ENCODE measurements at regions not wholly inside any gene's neighbourhood (a gene's known extent, or its start where the extent isn't known, plus 50 kb on each side); places are given as distances from the start of the nearest gene placed in this dataset.
"Not testable (repeated sequence)": the region's sequence is repeated elsewhere in the genome, so short reads cannot be mapped to it uniquely, and the experiment has no call there.

DNA sequence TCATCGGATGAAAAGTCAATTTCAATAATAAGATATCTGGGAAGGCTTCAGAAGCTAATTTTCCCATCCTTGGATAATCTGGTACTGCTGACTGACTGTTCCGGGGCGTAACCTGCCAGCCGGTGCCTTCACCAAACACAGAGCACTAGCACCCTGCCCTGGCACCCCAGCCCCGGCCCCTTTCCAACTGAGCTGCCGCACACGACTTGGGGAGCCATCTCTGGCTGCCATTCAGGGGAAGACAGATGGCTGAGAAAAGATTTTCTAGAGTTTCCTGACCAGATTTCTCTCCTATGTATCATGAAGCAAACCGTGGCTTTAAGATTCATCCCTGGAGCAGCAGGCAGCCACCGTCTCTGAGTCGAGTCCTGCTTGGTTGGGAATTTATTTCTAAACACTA, 96.0 kb upstream of the SYT6 start:
- DNase-seq (ENCODE audit: low read depth), result no peak
- no peak overlapping the region for H3K4me3 ChIP-seq (ENCODE audit: control insufficient read depth, low read depth, low read length)
- TF ChIP-seq, protein P1, sequence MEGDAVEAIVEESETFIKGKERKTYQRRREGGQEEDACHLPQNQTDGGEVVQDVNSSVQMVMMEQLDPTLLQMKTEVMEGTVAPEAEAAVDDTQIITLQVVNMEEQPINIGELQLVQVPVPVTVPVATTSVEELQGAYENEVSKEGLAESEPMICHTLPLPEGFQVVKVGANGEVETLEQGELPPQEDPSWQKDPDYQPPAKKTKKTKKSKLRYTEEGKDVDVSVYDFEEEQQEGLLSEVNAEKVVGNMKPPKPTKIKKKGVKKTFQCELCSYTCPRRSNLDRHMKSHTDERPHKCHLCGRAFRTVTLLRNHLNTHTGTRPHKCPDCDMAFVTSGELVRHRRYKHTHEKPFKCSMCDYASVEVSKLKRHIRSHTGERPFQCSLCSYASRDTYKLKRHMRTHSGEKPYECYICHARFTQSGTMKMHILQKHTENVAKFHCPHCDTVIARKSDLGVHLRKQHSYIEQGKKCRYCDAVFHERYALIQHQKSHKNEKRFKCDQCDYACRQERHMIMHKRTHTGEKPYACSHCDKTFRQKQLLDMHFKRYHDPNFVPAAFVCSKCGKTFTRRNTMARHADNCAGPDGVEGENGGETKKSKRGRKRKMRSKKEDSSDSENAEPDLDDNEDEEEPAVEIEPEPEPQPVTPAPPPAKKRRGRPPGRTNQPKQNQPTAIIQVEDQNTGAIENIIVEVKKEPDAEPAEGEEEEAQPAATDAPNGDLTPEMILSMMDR (IDR thresholded peaks at IDR 0.05; ENCODE audit: control insufficient read depth, insufficient read depth, low read depth, low read length, missing control alignments), result no peak

- TF ChIP-seq, protein P1 (IDR thresholded peaks at IDR 0.05; ENCODE audit: control insufficient read depth, insufficient read depth, low read depth, low read length, missing control alignments), result no peak
- no peak for DNase-seq (ENCODE audit: low read depth)
- H3K4me3 ChIP-seq (ENCODE audit: control insufficient read depth, low read depth, low read length), result no peak overlapping the region
Measured at GRCh38 chr1:114248162-114248561, 94.5 kb upstream of the SYT6 start.

GRCh38 chr1:114242531-114243210, 89.0 kb upstream of the SYT6 start:
- not testable (repeated sequence) for H3K4me3 ChIP-seq (ENCODE audit: control insufficient read depth, low read depth, low read length); DNase-seq (ENCODE audit: low read depth)

GRCh38 chr1:114238053-114238452, 84.4 kb upstream of the SYT6 start:
- TF ChIP-seq, protein P1 (IDR thresholded peaks at IDR 0.05; ENCODE audit: control insufficient read depth, insufficient read depth, low read depth, low read length, missing control alignments), result no peak

GRCh38 chr1:114236517-114236916, 82.8 kb upstream of the SYT6 start:
- no peak for DNase-seq (ENCODE audit: low read depth)
- no peak overlapping the region for H3K4me3 ChIP-seq (ENCODE audit: control insufficient read depth, low read depth, low read length)
- TF ChIP-seq, protein P1 (IDR thresholded peaks at IDR 0.05; ENCODE audit: control insufficient read depth, insufficient read depth, low read depth, low read length, missing control alignments), result no peak

More at GRCh38 chr1:114238053-114238452, 84.4 kb upstream of the SYT6 start:
- DNase-seq (ENCODE audit: low read depth), result no peak
- H3K4me3 ChIP-seq (ENCODE audit: control insufficient read depth, low read depth, low read length), result no peak overlapping the region

DNA sequence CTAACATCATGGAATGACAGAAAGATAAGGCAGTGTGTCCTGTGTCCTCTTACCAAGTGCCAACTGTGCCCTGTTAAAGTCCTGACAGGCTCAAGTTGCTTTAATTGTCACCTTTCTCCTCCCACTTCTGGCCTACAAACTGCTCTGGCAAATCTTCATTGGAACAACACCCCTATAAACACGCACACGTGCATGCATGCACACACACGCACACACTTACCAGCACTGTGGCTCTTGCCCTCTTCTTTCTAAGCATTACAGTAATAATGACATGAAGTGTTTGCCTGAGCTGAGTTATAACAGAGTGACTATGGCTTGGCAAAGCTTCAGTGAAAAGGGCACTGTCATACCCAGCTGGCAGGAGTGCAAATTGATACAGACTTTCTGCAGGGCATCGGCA, 82.3 kb upstream of the SYT6 start:
- TF ChIP-seq, protein P1 (IDR thresholded peaks at IDR 0.05; ENCODE audit: control insufficient read depth, insufficient read depth, low read depth, low read length, missing control alignments), result no peak
- no peak overlapping the region for H3K4me3 ChIP-seq (ENCODE audit: control insufficient read depth, low read depth, low read length)
- DNase-seq (ENCODE audit: low read depth), result no peak

- TF ChIP-seq, protein P1 (IDR thresholded peaks at IDR 0.05; ENCODE audit: control insufficient read depth, insufficient read depth, low read depth, low read length, missing control alignments), result no peak
- no peak for DNase-seq (ENCODE audit: low read depth)
Measured at GRCh38 chr1:114235281-114235680, 81.6 kb upstream of the SYT6 start.

More at GRCh38 chr1:114235281-114235680, 81.6 kb upstream of the SYT6 start:
- no peak overlapping the region for H3K4me3 ChIP-seq (ENCODE audit: control insufficient read depth, low read depth, low read length)

All from AG09309 (cell line).